GM23338 (cell line): ENCODE measurements at regions not wholly inside any gene's neighbourhood (a gene's known extent, or its start where the extent isn't known, plus 50 kb on each side); places are given as distances from the start of the nearest gene placed in this dataset.

Source experiments
- ATAC-seq: fragments of 200-7000 bp; cut with Tn5 transposase; 3 replicates; pipeline ENCODE4 v1.9.1; 2020
- DNase-seq: peaks from one replicate; pipeline ENCODE4 v3.0.0-alpha.2; 2015; ENCODE audit warnings: low spot score
- H2AFZ ChIP-seq: fragments of 200-600 bp; sonication (generic); 2 replicates; pipeline ENCODE4 v1.8.0; 2016; ENCODE audit warnings: antibody characterized with exemption, mild to moderate bottlenecking, moderate library complexity
- H3F3A ChIP-seq: fragments of 200-600 bp; sonication (generic); replicated peaks from 2 replicates; pipeline ENCODE4 v1.8.0; 2017; ENCODE audit warnings: antibody characterized with exemption, mixed run types, low read depth
- H3K27ac ChIP-seq: fragments of 200-600 bp; sonication (generic); 2 replicates; pipeline ENCODE4 v1.6.1; 2016; ENCODE audit warnings: low read depth
- H3K27me3 ChIP-seq: fragments of 200-600 bp; sonication (generic); 2 replicates; pipeline ENCODE4 v1.8.0; 2016; ENCODE audit warnings: mild to moderate bottlenecking, mixed run types, moderate library complexity; ENCODE audit not compliant: insufficient read depth
- H3K36me3 ChIP-seq: fragments of 200-600 bp; sonication (generic); 2 replicates; pipeline ENCODE4 v1.8.0; 2016; ENCODE audit warnings: mild to moderate bottlenecking; ENCODE audit not compliant: insufficient read depth
- H3K4me1 ChIP-seq: fragments of 200-600 bp; sonication (generic); 2 replicates; pipeline ENCODE4 v1.8.0; 2016; ENCODE audit warnings: mild to moderate bottlenecking, moderate library complexity; ENCODE audit not compliant: insufficient read depth
- H3K4me2 ChIP-seq: fragments of 200-600 bp; sonication (generic); 2 replicates; pipeline ENCODE4 v1.7.1; 2017; ENCODE audit warnings: mixed run types
- H3K4me3 ChIP-seq: fragments of 200-600 bp; sonication (generic); 2 replicates; pipeline ENCODE4 v1.6.1; 2016; ENCODE audit warnings: mixed run types
- H3K79me2 ChIP-seq: fragments of 200-600 bp; sonication (generic); replicated peaks from 2 replicates; pipeline ENCODE4 v1.8.0; 2017; ENCODE audit warnings: mild to moderate bottlenecking; ENCODE audit not compliant: insufficient read depth
- H3K9me2 ChIP-seq: fragments of 200-600 bp; sonication (generic); 2 replicates; pipeline ENCODE4 v1.8.0; 2017; ENCODE audit not compliant: insufficient read depth
- H4K20me1 ChIP-seq: fragments of 200-600 bp; sonication (generic); replicated peaks from 2 replicates; pipeline ENCODE4 v1.8.0; 2017; ENCODE audit warnings: mild to moderate bottlenecking; ENCODE audit not compliant: insufficient read depth
- H3K27ac Mint-ChIP-seq: 2 replicates; pipeline ENCODE4 v1.8.0; 2020; ENCODE audit warnings: inconsistent platforms, mild to moderate bottlenecking, moderate library complexity, mixed read lengths
- H3K27me3 Mint-ChIP-seq: 3 replicates; pipeline ENCODE4 v1.8.0; 2022; ENCODE audit warnings: low read depth, mild to moderate bottlenecking, moderate library complexity, mixed read lengths, inconsistent platforms; ENCODE audit not compliant: insufficient read depth, poor library complexity
- H3K36me3 Mint-ChIP-seq: 3 replicates; pipeline ENCODE4 v1.8.0; 2021; ENCODE audit warnings: low read depth, mild to moderate bottlenecking, inconsistent platforms, moderate library complexity, mixed read lengths
- H3K4me1 Mint-ChIP-seq: 3 replicates; pipeline ENCODE4 v1.8.0; 2020; ENCODE audit warnings: mild to moderate bottlenecking, inconsistent platforms, mixed read lengths
- H3K4me3 Mint-ChIP-seq: 3 replicates; pipeline ENCODE4 v1.8.0; 2021; ENCODE audit warnings: moderate library complexity, mild to moderate bottlenecking, inconsistent platforms, mixed read lengths
- H3K9me3 Mint-ChIP-seq: 3 replicates; pipeline ENCODE4 v1.8.0; 2020; ENCODE audit warnings: moderate library complexity, mild to moderate bottlenecking, inconsistent platforms, mixed read lengths
- EZH2phosphoT487 ChIP-seq: fragments of 200-600 bp; sonication (generic); IDR thresholded peaks from one replicate; pipeline ENCODE4 v1.8.1; 2018; ENCODE audit warnings: antibody characterized with exemption; ENCODE audit not compliant: unreplicated experiment
- ZNF462 ChIP-seq: fragments of 250-450 bp; sonication (Bioruptor Pico); IDR thresholded peaks from 2 replicates; pipeline ENCODE4 v1.5.0; 2020; ENCODE audit warnings: mild to moderate bottlenecking, moderate library complexity

- DNase-seq (peak; percentile 15), ATAC-seq (no peak)
- Histone ChIP-seq H3K4me2 (no peak overlapping the region), H2AFZ (no peak overlapping the region), H3K79me2 (no peaks in the 10 kb centered on the region), H3K9me2 (no peaks in the 10 kb centered on the region), H3F3A (no peaks in the 10 kb centered on the region), H3K27ac (no peak overlapping the region), H3K4me3 (no peak overlapping the region), H3K27me3 (no peaks in the 10 kb centered on the region), H4K20me1 (no peaks in the 10 kb centered on the region), H3K4me1 (no peaks in the 10 kb centered on the region), H3K36me3 (no peaks in the 10 kb centered on the region)
- Mint-ChIP-seq H3K4me3 (no peak overlapping the region), H3K9me3 (peaks cover 12% of the 10 kb centered on the region; the same call in 2 of the 3 replicates), H3K27me3 (no peaks in the 10 kb centered on the region), H3K36me3 (no peaks in the 10 kb centered on the region; the same call in 2 of the 3 replicates), H3K4me1 (no peaks in the 10 kb centered on the region), H3K27ac (no peak overlapping the region)
- no peak for TF ChIP-seq ZNF462 (CRISPR knock-in tag)
- no peak for TF ChIP-seq EZH2phosphoT487
These were observed 721.4 kb upstream of the CNTNAP5 start for GRCh38 chr2:123303731-123304130.
